ENCODE measurements at regions not wholly inside any gene's neighbourhood (a gene's known extent, or its start where the extent isn't known, plus 50 kb on each side); places are given as distances from the start of the nearest gene placed in this dataset.

- no peak for DNase-seq (ENCODE audit: low spot score)
- no peaks in the 10 kb centered on the region for H3K36me3 Mint-ChIP-seq (ENCODE audit: low read depth)
- H3K4me1 Mint-ChIP-seq (ENCODE audit: low read depth) = peaks cover 6% of the 10 kb centered on the region
- H3K27me3 Mint-ChIP-seq (ENCODE audit: insufficient read depth) = peaks cover 3% of the 10 kb centered on the region
- intact Hi-C loops (cut with micrococcal nuclease) = no loop called here
- no peak overlapping the region for H3K4me3 Mint-ChIP-seq
- peaks cover 4% of the 10 kb centered on the region for H3K9me3 Mint-ChIP-seq
- no peak overlapping the region for H3K27ac Mint-ChIP-seq
These were observed 263.1 kb downstream of the RPS24 start for GRCh38 chr10:78296785-78297184.

GRCh38 chr10:78297997-78298396 lies 264.3 kb downstream of the RPS24 start:
- Mint-ChIP-seq H3K4me3 (no peak overlapping the region), H3K27me3 (ENCODE audit: insufficient read depth) (peaks cover 3% of the 10 kb centered on the region), H3K27ac (no peak overlapping the region), H3K4me1 (ENCODE audit: low read depth) (peaks cover 15% of the 10 kb centered on the region), H3K36me3 (ENCODE audit: low read depth) (no peaks in the 10 kb centered on the region), H3K9me3 (peaks cover 4% of the 10 kb centered on the region)
- no peak for DNase-seq (ENCODE audit: low spot score)
- intact Hi-C loops (cut with micrococcal nuclease) = no loop called here

- intact Hi-C loops (cut with micrococcal nuclease) = no loop called here
- H3K36me3 Mint-ChIP-seq (ENCODE audit: low read depth) = no peaks in the 10 kb centered on the region
- H3K4me1 Mint-ChIP-seq (ENCODE audit: low read depth) = peaks cover 15% of the 10 kb centered on the region
- no peak overlapping the region for H3K4me3 Mint-ChIP-seq
- peaks cover 4% of the 10 kb centered on the region for H3K9me3 Mint-ChIP-seq
- H3K27me3 Mint-ChIP-seq (ENCODE audit: insufficient read depth) = peaks cover 3% of the 10 kb centered on the region
- H3K27ac Mint-ChIP-seq = no peak overlapping the region
- no peak for DNase-seq (ENCODE audit: low spot score)
These were observed 265.2 kb downstream of the RPS24 start for GRCh38 chr10:78298835-78299234.

- H3K27me3 Mint-ChIP-seq (ENCODE audit: insufficient read depth) = peaks cover 3% of the 10 kb centered on the region
- H3K9me3 Mint-ChIP-seq = peaks cover 4% of the 10 kb centered on the region
- no peak overlapping the region for H3K27ac Mint-ChIP-seq
- H3K36me3 Mint-ChIP-seq (ENCODE audit: low read depth) = no peaks in the 10 kb centered on the region
- H3K4me3 Mint-ChIP-seq = no peak overlapping the region
- H3K4me1 Mint-ChIP-seq (ENCODE audit: low read depth) = peaks cover 15% of the 10 kb centered on the region
- DNase-seq (ENCODE audit: low spot score) = no peak
- intact Hi-C loops (cut with micrococcal nuclease) = loop anchor here (5.0 kb wide), 3 partner anchors 462 to 1907 kb away; partner anchors contain the start of genes ANXA11 and ZCCHC24
These were observed 266.3 kb downstream of the RPS24 start for GRCh38 chr10:78299851-78300468.

GRCh38 chr10:78300526-78300925 lies 266.9 kb downstream of the RPS24 start:
- no peak overlapping the region for H3K27ac Mint-ChIP-seq
- no peak overlapping the region for H3K4me3 Mint-ChIP-seq
- peaks cover 15% of the 10 kb centered on the region for H3K4me1 Mint-ChIP-seq (ENCODE audit: low read depth)
- H3K36me3 Mint-ChIP-seq (ENCODE audit: low read depth) = no peaks in the 10 kb centered on the region
- H3K27me3 Mint-ChIP-seq (ENCODE audit: insufficient read depth) = peaks cover 3% of the 10 kb centered on the region
- DNase-seq (ENCODE audit: low spot score) = no peak
- H3K9me3 Mint-ChIP-seq = peaks cover 4% of the 10 kb centered on the region
- intact Hi-C loops (cut with micrococcal nuclease) = loop anchor here (5.0 kb wide), 3 partner anchors 462 to 1907 kb away; partner anchors contain the start of genes ANXA11 and ZCCHC24

GRCh38 chr10:78301481-78301880 lies 267.8 kb downstream of the RPS24 start:
- Mint-ChIP-seq H3K4me1 (ENCODE audit: low read depth) (peaks cover 15% of the 10 kb centered on the region), H3K9me3 (peaks cover 4% of the 10 kb centered on the region), H3K27me3 (ENCODE audit: insufficient read depth) (peaks cover 11% of the 10 kb centered on the region), H3K27ac (no peak overlapping the region), H3K4me3 (no peak overlapping the region), H3K36me3 (ENCODE audit: low read depth) (no peaks in the 10 kb centered on the region)
- intact Hi-C loops (cut with micrococcal nuclease) = loop anchor here (5.0 kb wide), 3 partner anchors 461 to 1906 kb away; partner anchors contain the start of genes ANXA11 and ZCCHC24
- DNase-seq (ENCODE audit: low spot score) = no peak

GRCh38 chr10:78301891-78302738 lies 268.5 kb downstream of the RPS24 start:
- peaks cover 15% of the 10 kb centered on the region for H3K4me1 Mint-ChIP-seq (ENCODE audit: low read depth)
- peaks cover 4% of the 10 kb centered on the region for H3K9me3 Mint-ChIP-seq
- intact Hi-C loops (cut with micrococcal nuclease) = loop anchor here (2.0 to 5.0 kb wide), 5 partner anchors 460 to 1905 kb away; partner anchors contain the start of genes ANXA11, ZCCHC24 and ZMIZ1
- peaks cover 16% of the 10 kb centered on the region for H3K27me3 Mint-ChIP-seq (ENCODE audit: insufficient read depth)
- peak overlapping the region; percentile 87 for H3K4me3 Mint-ChIP-seq
- peak overlapping the region; percentile 91 for H3K27ac Mint-ChIP-seq
- no peak for DNase-seq (ENCODE audit: low spot score)
- no peaks in the 10 kb centered on the region for H3K36me3 Mint-ChIP-seq (ENCODE audit: low read depth)

GRCh38 chr10:78302739-78302988 lies 269.0 kb downstream of the RPS24 start:
- H3K36me3 Mint-ChIP-seq (ENCODE audit: low read depth) = no peaks in the 10 kb centered on the region
- H3K9me3 Mint-ChIP-seq = peaks cover 4% of the 10 kb centered on the region
- H3K27me3 Mint-ChIP-seq (ENCODE audit: insufficient read depth) = peaks cover 16% of the 10 kb centered on the region
- peak overlapping the region; percentile 87 for H3K4me3 Mint-ChIP-seq
- no peak for DNase-seq (ENCODE audit: low spot score)
- H3K27ac Mint-ChIP-seq = peak overlapping the region; percentile 91
- H3K4me1 Mint-ChIP-seq (ENCODE audit: low read depth) = peaks cover 15% of the 10 kb centered on the region
- intact Hi-C loops (cut with micrococcal nuclease) = loop anchor here (2.0 to 5.0 kb wide), 5 partner anchors 460 to 1905 kb away; partner anchors contain the start of genes ANXA11, ZCCHC24 and ZMIZ1

- Mint-ChIP-seq H3K27ac (peak overlapping the region; percentile 91), H3K9me3 (peaks cover 4% of the 10 kb centered on the region), H3K27me3 (ENCODE audit: insufficient read depth) (peaks cover 16% of the 10 kb centered on the region), H3K4me3 (peak overlapping the region; percentile 87), H3K36me3 (ENCODE audit: low read depth) (no peaks in the 10 kb centered on the region), H3K4me1 (ENCODE audit: low read depth) (peaks cover 15% of the 10 kb centered on the region)
- intact Hi-C loops (cut with micrococcal nuclease) = loop anchor here (1.0 to 5.0 kb wide), 13 partner anchors 270 to 1904 kb away; partner anchors contain the start of genes ANXA11, POLR3A, RPS24 and ZCCHC24
- peak; percentile 91 for DNase-seq (ENCODE audit: low spot score)
These were observed 269.6 kb downstream of the RPS24 start for GRCh38 chr10:78302989-78303854.

GRCh38 chr10:78304091-78305045 lies 270.7 kb downstream of the RPS24 start:
- Mint-ChIP-seq H3K4me3 (no peak overlapping the region), H3K4me1 (ENCODE audit: low read depth) (peaks cover 15% of the 10 kb centered on the region), H3K27ac (no peak overlapping the region), H3K9me3 (peaks cover 4% of the 10 kb centered on the region), H3K36me3 (ENCODE audit: low read depth) (no peaks in the 10 kb centered on the region), H3K27me3 (ENCODE audit: insufficient read depth) (peaks cover 20% of the 10 kb centered on the region)
- intact Hi-C loops (cut with micrococcal nuclease) = loop anchor here (5.0 kb wide), 3 partner anchors 458 to 1903 kb away; partner anchors contain the start of genes ANXA11 and ZCCHC24
- DNase-seq (ENCODE audit: low spot score) = no peak

- H3K9me3 Mint-ChIP-seq = peaks cover 4% of the 10 kb centered on the region
- H3K27me3 Mint-ChIP-seq (ENCODE audit: insufficient read depth) = peaks cover 20% of the 10 kb centered on the region
- peaks cover 10% of the 10 kb centered on the region for H3K4me1 Mint-ChIP-seq (ENCODE audit: low read depth)
- no peaks in the 10 kb centered on the region for H3K36me3 Mint-ChIP-seq (ENCODE audit: low read depth)
- no peak overlapping the region for H3K27ac Mint-ChIP-seq
- intact Hi-C loops (cut with micrococcal nuclease) = no loop called here
- no peak for DNase-seq (ENCODE audit: low spot score)
- no peak overlapping the region for H3K4me3 Mint-ChIP-seq
These were observed 271.6 kb downstream of the RPS24 start for GRCh38 chr10:78305311-78305710.

All from activated T-helper 1 cell treated with anti-CD3 and anti-CD28 coated beads, Interleukin-12 subunit alpha, Interleukin-12 subunit beta, Interleukin-2, Interleukin-4 antibody, amounts not matched to agents 30 ng/mL and 10 ng/mL and 1 ng/mL, durations not matched to agents 14 hours and 24 hours and 36 hours (primary cell).